ENCODE measurements at regions not wholly inside any gene's neighbourhood (a gene's known extent, or its start where the extent isn't known, plus 50 kb on each side); places are given as distances from the start of the nearest gene placed in this dataset.

DNA sequence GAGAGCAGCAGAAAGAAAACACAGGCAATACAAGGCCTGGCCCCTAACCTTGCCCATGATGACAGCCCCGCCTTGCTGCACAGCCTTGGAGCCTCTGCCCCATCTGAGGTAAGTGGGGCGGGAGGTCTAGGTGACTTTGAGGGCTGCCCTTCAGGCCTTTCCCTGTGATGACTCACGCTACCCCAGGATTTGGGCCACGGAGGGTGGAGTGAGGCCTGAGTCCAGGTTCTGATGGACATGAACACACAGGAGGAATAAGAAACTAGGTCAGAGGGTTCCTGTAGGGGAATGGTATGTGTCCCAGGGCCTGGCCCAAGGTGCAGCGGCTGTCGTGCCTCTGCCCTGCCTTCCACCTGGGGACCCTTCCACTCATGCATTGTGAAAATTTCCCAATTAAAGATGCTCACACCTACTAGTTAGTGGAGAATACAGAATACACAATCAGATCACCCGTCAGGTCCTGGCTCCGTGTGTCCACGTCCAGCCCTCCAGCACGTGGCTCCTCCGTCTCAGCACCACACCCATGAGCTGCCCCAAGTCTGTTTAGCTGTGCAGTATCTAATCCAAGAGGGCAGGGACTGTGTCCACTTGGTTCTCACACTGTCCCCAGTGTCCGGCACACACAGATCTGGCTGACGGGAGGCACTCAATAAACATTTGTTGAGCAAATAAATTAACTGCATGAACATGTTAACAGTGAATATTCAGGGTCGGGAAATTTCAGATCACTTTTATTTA lies 111.0 kb downstream of the CHST1 start:
- DNase-seq (ENCODE audit: extremely low read depth, low read depth): no peak
- TF ChIP-seq, protein P1, sequence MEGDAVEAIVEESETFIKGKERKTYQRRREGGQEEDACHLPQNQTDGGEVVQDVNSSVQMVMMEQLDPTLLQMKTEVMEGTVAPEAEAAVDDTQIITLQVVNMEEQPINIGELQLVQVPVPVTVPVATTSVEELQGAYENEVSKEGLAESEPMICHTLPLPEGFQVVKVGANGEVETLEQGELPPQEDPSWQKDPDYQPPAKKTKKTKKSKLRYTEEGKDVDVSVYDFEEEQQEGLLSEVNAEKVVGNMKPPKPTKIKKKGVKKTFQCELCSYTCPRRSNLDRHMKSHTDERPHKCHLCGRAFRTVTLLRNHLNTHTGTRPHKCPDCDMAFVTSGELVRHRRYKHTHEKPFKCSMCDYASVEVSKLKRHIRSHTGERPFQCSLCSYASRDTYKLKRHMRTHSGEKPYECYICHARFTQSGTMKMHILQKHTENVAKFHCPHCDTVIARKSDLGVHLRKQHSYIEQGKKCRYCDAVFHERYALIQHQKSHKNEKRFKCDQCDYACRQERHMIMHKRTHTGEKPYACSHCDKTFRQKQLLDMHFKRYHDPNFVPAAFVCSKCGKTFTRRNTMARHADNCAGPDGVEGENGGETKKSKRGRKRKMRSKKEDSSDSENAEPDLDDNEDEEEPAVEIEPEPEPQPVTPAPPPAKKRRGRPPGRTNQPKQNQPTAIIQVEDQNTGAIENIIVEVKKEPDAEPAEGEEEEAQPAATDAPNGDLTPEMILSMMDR (IDR thresholded peaks at IDR 0.05; ENCODE audit: low read depth, low read length): no peak

DNA sequence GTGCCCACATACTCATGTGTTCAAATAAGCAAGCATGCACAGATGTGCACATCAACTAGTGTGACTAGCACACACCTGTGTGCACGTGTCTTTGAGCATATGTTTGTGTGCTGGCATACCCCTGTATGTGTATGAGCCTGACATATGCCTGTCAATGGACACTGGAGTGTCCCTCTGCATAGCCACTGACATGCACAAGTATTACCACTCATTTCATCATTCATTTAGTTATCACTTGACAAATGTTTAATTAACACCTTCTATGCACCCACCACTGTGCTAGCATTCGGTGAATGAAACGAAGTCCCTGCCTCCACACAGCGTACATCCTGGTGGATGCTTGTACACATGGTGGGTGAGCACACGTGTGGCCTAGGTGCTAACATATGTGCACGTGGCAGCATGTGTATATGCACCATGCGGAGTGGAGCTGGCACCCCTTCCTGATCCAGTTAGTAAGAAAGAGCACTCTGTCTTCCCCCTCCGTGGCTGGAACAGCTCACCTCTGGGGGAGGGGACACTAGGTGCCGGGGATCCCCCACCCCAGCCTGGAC lies 112.0 kb downstream of the CHST1 start:
- TF ChIP-seq, protein P1 (IDR thresholded peaks at IDR 0.05; ENCODE audit: low read depth, low read length): no peak
- no peak for DNase-seq (ENCODE audit: extremely low read depth, low read depth)

DNA sequence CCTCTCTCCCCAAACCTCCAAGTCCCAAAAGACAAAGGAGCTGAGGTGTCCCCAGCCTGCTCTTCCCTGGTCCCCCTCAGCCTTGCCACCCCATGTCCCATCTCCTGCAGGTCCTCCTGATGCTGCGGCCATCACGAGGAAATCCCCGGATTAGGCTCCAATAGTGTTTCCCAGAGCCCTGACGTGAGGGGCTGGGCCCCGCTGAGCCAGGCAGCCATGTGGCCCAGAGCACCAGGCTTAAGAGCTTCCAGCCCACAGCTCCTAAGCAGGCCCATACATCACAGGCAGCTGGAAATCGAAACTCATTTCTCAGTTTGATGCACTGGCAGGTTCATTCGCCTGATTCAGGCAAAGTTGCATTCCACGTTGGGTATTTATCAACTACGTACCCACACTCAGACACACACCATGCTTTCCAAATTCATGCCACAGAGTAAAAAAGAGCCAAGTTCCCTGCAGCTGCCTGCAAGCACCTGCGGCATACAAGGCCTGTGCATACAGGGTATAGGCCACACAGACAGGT lies 114.2 kb downstream of the CHST1 start:
- TF ChIP-seq, protein P1 (IDR thresholded peaks at IDR 0.05; ENCODE audit: low read depth, low read length): no peak
- DNase-seq (ENCODE audit: extremely low read depth, low read depth): no peak

DNA sequence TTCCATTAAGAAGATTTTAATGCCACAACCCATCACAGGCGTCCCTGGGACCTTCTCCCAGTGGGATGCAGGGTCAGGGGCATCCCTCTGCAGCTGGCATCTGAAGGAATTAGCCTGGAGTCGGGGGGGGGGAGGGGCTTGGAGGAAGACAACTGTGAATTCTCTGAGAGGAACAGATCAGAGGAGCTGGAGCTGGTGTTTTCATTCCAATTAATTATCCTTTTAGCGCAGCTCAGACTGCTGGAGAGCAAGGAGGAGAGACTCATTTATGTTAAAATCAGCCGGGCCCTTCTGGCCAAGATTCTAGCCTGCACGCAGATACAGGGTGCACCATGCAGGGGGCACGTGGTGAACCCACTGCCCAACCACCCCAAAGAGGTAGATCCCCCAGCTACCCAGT lies 116.2 kb downstream of the CHST1 start:
- TF ChIP-seq, protein P1 (IDR thresholded peaks at IDR 0.05; ENCODE audit: low read depth, low read length): no peak
- DNase-seq (ENCODE audit: extremely low read depth, low read depth): no peak

DNA sequence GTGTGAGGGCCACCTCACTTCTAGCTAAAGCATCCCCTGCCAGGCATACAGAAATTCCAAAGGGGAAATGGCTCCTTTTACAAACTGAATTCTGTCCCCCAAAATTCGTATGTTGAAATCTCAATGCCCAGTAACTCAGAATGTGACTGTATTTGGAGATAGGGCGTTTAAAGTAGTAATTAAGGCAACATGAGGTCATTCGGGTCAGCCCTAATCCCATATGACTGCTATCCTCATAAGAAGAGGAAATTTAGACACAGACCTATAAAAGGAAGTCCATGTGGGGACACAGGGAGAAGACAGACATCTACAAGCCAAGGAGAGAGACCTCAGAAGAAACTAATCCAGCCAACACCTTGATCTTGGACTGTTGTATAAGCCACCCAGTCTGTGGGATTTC lies 119.1 kb downstream of the CHST1 start:
- TF ChIP-seq, protein P1 (IDR thresholded peaks at IDR 0.05; ENCODE audit: low read depth, low read length): no peak
- DNase-seq (ENCODE audit: extremely low read depth, low read depth): no peak

DNA sequence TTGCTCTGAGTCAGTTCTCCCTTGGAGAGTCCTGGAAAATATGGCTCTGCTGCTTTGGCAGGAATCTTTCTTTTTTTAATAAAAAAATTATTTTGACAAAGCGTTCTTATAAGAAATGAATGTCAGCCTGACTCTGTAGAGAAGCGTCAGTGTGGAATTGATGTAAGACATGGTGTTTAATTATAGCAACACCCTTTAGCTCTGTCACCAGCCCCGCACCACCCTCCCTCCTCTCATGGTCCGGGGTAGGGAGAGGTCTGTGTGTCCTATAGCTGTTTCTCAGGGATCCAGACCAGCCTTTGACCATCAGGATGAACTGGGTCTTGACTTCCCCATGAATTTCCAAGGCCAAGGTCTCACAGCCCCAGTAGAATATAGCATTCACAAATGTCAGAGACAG lies 120.6 kb downstream of the CHST1 start:
- TF ChIP-seq, protein P1 (IDR thresholded peaks at IDR 0.05; ENCODE audit: low read depth, low read length): no peak
- no peak for DNase-seq (ENCODE audit: extremely low read depth, low read depth)

DNA sequence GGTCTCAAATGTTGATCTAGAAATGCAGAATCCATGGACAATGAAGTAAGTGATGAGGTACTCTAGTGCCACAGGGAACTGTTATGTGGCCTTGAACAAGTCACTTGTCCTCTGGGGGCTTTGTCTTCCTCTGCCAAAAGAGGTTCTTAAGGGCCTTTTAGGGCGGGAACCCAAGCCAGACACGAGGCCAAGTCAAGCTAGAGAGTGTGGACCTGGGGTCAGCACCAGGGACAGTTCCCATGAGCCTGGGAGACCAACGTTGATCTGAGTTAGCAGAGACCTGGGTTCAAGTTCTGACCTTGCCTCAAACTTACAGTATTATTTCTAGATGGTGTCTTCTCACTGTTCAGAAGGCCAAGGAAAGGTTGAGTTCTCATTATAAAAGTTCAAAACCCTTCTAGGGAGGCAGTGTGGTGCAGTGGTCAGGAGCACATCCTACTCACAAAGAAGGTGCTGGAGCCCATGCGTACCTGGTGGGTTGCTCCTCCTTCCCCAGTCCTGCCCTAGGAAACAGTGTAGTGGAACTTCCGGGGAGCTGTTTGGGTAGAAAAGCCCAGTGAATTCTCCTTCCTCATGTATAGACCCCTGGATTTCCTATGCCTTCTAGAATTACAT lies 121.5 kb downstream of the CHST1 start:
- no peak for DNase-seq (ENCODE audit: extremely low read depth, low read depth)

More for the DNA sequence above, 121.5 kb downstream of the CHST1 start:
- TF ChIP-seq, protein P1 (IDR thresholded peaks at IDR 0.05; ENCODE audit: low read depth, low read length): no peak
